ENCODE measurements at regions not wholly inside any gene's neighbourhood (a gene's known extent, or its start where the extent isn't known, plus 50 kb on each side); places are given as distances from the start of the nearest gene placed in this dataset.

- DNase-seq: no peak
Observed at GRCh38 chr7:80288175-80289122, 153.8 kb downstream of the GNAI1 start.

- no peak for DNase-seq
Observed at GRCh38 chr7:80287400-80288174, 153.0 kb downstream of the GNAI1 start.

- no peak for DNase-seq
Observed at GRCh38 chr7:80286611-80287010, 152.0 kb downstream of the GNAI1 start.

- DNase-seq: no peak
Observed at GRCh38 chr7:80284855-80285254, 150.2 kb downstream of the GNAI1 start.

- DNase-seq: no peak
Observed at GRCh38 chr7:80279760-80280159, 145.1 kb downstream of the GNAI1 start.

GRCh38 chr7:80278737-80279136 lies 144.1 kb downstream of the GNAI1 start:
- no peak for DNase-seq

- DNase-seq: no peak
Observed at GRCh38 chr7:80277434-80278427, 143.1 kb downstream of the GNAI1 start.
